Peyer's patch (tissue), 4 donors: ENCODE measurements at regions not wholly inside any gene's neighbourhood (a gene's known extent, or its start where the extent isn't known, plus 50 kb on each side); places are given as distances from the start of the nearest gene placed in this dataset.

ENCODE experiments used
- DNase-seq, 3 donors: peaks; one replicate each; pipeline ENCODE4 v3.0.0-alpha.2; 2017 to 2019
- H3K27ac ChIP-seq, 4 donors: fragments of 200-600 bp; sonication (generic); one replicate each; pipeline ENCODE4 v1.5.1; 2016 to 2019
- H3K27me3 ChIP-seq, 2 donors: fragments of 200-600 bp; sonication (generic); one replicate each; pipeline ENCODE4 v1.5.1; 2019
- H3K36me3 ChIP-seq, 3 donors: fragments of 200-600 bp; sonication (generic); one replicate each; pipeline ENCODE4 v1.5.1; 2016 to 2019
- H3K4me1 ChIP-seq, 4 donors: fragments of 200-600 bp; sonication (generic); one replicate each; pipeline ENCODE4 v1.5.1; 2016 to 2019
- H3K4me3 ChIP-seq, 4 donors: fragments of 200-600 bp; sonication (generic); 1 replicate in 3 of 4; 2 replicates in 1 of 4; pipeline ENCODE4 v1.5.1; 2016 to 2019; ENCODE audit warnings: mild to moderate bottlenecking in 1 of 4
- H3K9me3 ChIP-seq, 4 donors: fragments of 200-600 bp; sonication (generic); one replicate each; pipeline ENCODE4 v1.5.1; 2016 to 2019; ENCODE audit warnings: mild to moderate bottlenecking in 1 of 4
- POLR2A ChIP-seq, 2 donors: fragments of 450-650 bp; IDR thresholded peaks; one replicate each; pipeline ENCODE4 v1.5.1; 2017; ENCODE audit warnings: antibody characterized with exemption in 2 of 2, mild to moderate bottlenecking in 2 of 2, moderate library complexity in 2 of 2
- TF ChIP-seq, protein P1 (sequence below), 6 experiments: fragments of 450-650 bp in 4 of 6; fragments of 200-600 bp in 2 of 6; sonication (generic) in 1 of 6; IDR thresholded peaks; one replicate each; pipeline ENCODE4 v1.5.1; 2017 to 2019; ENCODE audit warnings: antibody characterized with exemption in 6 of 6, mild to moderate bottlenecking in 3 of 6, moderate library complexity in 1 of 6

DNA sequence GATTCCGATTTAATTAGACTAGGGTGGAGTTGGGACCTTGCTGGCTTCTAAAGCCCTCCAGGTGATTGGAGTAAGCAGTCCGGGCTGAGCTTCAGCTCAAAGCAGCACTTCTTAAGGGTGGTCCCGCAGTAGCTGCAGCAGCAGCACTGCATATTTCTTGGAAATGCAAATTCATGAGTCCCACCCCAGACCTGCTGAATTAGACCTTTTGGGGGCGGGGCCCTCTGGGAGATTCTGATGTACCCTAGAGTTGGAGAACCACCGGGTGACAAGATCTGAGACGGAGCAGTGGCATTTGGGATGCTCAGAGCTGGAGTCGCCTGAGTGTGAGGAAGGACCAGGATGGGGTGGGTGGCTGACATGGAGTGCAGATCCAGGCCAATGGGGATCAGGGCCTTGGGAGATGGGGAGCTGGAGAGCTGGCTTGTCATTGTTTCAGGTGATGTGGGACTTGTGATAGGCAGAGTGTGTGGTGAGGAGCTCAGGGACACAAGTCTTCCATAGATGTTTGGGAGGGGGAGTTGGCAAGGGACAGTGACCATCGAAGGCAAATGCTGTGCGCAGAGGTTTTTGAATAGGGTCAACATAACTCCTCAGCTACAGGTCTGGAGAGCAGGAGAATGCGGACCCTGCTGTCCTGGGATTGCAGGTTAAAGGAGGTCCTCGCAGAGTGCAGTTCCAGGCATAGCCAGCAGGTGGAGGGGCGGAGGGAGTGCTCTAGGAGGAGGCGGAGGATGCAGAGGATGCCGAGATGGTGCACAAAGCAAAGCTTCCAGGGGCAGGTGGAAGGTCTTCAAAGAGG is 130.9 kb upstream of the RAB12 start:
- H3K27ac ChIP-seq = no peak overlapping the region
- H3K27me3 ChIP-seq = no peaks in the 10 kb centered on the region
- no peaks in the 10 kb centered on the region for H3K36me3 ChIP-seq
- H3K4me1 ChIP-seq = no peaks in the 10 kb centered on the region
- no peaks in the 10 kb centered on the region for H3K9me3 ChIP-seq
- TF ChIP-seq, protein P1, sequence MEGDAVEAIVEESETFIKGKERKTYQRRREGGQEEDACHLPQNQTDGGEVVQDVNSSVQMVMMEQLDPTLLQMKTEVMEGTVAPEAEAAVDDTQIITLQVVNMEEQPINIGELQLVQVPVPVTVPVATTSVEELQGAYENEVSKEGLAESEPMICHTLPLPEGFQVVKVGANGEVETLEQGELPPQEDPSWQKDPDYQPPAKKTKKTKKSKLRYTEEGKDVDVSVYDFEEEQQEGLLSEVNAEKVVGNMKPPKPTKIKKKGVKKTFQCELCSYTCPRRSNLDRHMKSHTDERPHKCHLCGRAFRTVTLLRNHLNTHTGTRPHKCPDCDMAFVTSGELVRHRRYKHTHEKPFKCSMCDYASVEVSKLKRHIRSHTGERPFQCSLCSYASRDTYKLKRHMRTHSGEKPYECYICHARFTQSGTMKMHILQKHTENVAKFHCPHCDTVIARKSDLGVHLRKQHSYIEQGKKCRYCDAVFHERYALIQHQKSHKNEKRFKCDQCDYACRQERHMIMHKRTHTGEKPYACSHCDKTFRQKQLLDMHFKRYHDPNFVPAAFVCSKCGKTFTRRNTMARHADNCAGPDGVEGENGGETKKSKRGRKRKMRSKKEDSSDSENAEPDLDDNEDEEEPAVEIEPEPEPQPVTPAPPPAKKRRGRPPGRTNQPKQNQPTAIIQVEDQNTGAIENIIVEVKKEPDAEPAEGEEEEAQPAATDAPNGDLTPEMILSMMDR (IDR thresholded peaks at IDR 0.05) = peak; percentile 27 to 67 (median 60)
- no peak for TF ChIP-seq POLR2A (IDR thresholded peaks at IDR 0.05)
- peak; percentile 46 to 77 (median 72) for DNase-seq
- H3K4me3 ChIP-seq = no peak overlapping the region

DNA sequence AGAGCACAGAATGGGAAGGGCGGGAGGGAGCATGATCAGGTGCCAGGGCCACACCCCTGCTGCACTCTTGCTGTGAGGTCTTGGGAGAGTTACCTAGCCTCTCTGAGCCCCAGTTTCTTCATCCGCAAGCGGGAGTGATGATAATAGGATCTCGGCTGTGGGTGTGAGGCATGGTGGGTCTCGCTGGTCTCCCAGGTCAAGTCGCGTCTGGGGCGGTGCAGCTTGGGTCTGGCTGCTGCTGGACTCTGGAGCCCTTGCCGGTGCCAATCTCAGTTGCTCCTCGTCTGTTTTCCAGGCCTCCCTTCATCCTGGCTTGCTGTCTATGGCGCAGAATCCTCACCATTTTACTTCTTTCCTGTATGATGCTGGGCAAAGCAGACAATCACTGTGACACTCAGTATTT is 130.3 kb upstream of the RAB12 start:
- TF ChIP-seq POLR2A (IDR thresholded peaks at IDR 0.05) = no peak
- TF ChIP-seq, protein P1 (IDR thresholded peaks at IDR 0.05) = no peak
- no peak overlapping the region for H3K4me3 ChIP-seq
- no peaks in the 10 kb centered on the region for H3K4me1 ChIP-seq
- H3K9me3 ChIP-seq = no peaks in the 10 kb centered on the region
- no peaks in the 10 kb centered on the region for H3K27me3 ChIP-seq
- H3K36me3 ChIP-seq = no peaks in the 10 kb centered on the region
- no peak overlapping the region for H3K27ac ChIP-seq
- DNase-seq = peak in 1 of 3 donors; percentile 19

DNA sequence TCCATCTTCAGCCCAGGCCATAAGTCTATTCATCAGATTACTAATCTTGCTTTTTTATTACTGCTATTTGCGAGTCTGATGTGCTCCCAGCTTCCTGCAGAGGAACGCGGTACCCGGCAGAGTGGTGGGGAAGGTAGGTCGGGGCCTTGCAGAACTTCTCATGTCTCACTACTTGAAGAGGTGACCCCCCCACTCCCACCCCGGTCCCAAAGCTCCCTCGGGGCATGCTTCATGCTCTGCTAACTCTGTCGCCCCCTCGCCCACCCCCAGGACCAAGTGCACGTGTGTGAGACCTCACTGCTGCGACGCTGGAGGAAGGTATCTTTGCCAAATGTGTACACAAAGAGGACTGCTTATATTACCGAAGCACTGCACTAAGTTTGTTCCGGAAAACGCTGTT is 129.4 kb upstream of the RAB12 start:
- Histone ChIP-seq H3K27me3 (no peaks in the 10 kb centered on the region), H3K36me3 (no peaks in the 10 kb centered on the region), H3K4me3 (no peak overlapping the region), H3K9me3 (no peaks in the 10 kb centered on the region), H3K27ac (no peak overlapping the region), H3K4me1 (no peaks in the 10 kb centered on the region)
- DNase-seq = peak in 1 of 3 donors; percentile 27
- TF ChIP-seq, protein P1 (IDR thresholded peaks at IDR 0.05) = no peak
- no peak for TF ChIP-seq POLR2A (IDR thresholded peaks at IDR 0.05)

DNA sequence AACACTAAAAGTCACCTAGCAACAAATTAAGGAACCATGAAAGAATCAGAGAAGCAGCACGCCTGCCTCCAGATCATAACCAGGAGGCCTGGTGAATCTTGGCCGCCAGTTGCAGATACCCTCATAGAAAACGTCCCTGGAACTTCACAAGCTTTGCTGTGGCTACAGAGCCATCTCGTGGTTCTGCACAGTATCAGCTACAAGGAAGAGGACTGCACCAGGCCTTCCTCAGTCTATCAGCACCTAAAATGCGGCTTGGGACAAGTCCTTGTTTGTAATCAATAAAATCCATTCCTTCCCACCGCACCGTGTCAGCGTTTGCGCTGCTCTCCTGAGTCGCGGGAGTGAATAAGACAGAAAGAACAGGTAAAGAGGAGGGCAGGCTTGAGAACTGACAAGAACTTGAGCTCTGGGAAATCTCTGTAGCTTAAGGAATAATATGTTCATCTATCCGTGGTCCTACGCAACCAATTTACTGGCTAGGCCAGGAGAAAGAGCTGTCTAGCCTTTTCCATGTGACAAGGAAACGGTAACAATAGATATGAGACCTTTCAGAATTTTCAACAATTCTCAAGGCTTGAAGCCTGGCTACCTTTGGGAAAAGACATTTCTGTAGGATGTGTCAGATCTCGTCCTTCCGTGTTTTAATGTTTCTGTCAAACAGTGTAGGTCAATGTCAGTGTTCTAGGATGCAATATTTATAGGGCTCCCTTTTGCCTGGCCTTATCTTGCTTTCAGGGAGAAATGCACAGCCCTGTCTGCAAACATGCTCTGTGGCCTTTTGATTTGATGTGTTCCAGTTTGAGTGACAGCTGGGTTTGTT is 128.5 kb upstream of the RAB12 start:
- peak in 1 of 3 donors; percentile 41 for DNase-seq
- TF ChIP-seq, protein P1 (IDR thresholded peaks at IDR 0.05) = peak in 3 of 6 experiments; percentile 8 to 29 (median 21)
- no peak for TF ChIP-seq POLR2A (IDR thresholded peaks at IDR 0.05)
- no peak overlapping the region for H3K27ac ChIP-seq
- no peaks in the 10 kb centered on the region for H3K4me1 ChIP-seq
- H3K27me3 ChIP-seq = no peaks in the 10 kb centered on the region
- H3K9me3 ChIP-seq = no peaks in the 10 kb centered on the region
- no peak overlapping the region for H3K4me3 ChIP-seq
- H3K36me3 ChIP-seq = no peaks in the 10 kb centered on the region

DNA sequence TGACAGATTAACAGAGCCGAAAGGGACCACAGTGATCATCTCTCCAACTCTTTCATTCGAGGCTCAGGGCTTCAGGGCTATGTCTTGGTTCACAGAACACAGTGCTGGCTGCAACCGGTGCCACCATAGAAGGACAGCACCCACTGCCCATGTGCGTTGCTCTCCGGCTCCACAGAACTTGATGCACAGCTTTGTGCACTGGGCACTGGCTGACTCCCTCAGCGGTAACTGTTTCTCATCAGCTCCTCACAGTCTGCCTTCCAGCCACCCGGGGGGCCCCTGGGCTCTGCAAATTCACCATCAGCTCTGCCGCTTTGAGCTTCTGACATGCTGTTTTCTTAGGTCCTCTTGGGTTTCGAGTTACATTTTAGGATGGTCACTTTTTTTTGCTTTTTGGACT is 124.3 kb upstream of the RAB12 start:
- DNase-seq = peak in 1 of 3 donors; percentile 38
- Histone ChIP-seq H3K4me1 (no peaks in the 10 kb centered on the region), H3K27ac (no peak overlapping the region), H3K9me3 (no peaks in the 10 kb centered on the region), H3K27me3 (no peaks in the 10 kb centered on the region), H3K36me3 (no peaks in the 10 kb centered on the region), H3K4me3 (no peak overlapping the region)
- TF ChIP-seq, protein P1 (IDR thresholded peaks at IDR 0.05) = no peak
- no peak for TF ChIP-seq POLR2A (IDR thresholded peaks at IDR 0.05)
